Breast epithelium (tissue), 3 donors: ENCODE measurements at regions not wholly inside any gene's neighbourhood (a gene's known extent, or its start where the extent isn't known, plus 50 kb on each side); places are given as distances from the start of the nearest gene placed in this dataset.

ENCODE experiments used
- CTCF ChIP-seq, 3 donors: fragments of 450-650 bp; IDR thresholded peaks; one replicate each; pipeline ENCODE4 v1.5.1; 2016 to 2017; ENCODE audit warnings: antibody characterized with exemption in 3 of 3, mild to moderate bottlenecking in 3 of 3, moderate library complexity in 3 of 3
- POLR2A ChIP-seq: fragments of 450-650 bp; IDR thresholded peaks from one replicate; pipeline ENCODE4 v1.6.1; 2016; ENCODE audit warnings: antibody characterized with exemption, mild to moderate bottlenecking, moderate library complexity
- POLR2AphosphoS5 ChIP-seq, 3 donors: sonication (generic); formaldehyde crosslinking; IDR thresholded peaks; one replicate each; pipeline ENCODE4 v1.6.1; 2017; ENCODE audit warnings: antibody characterized with exemption in 3 of 3

DNA sequence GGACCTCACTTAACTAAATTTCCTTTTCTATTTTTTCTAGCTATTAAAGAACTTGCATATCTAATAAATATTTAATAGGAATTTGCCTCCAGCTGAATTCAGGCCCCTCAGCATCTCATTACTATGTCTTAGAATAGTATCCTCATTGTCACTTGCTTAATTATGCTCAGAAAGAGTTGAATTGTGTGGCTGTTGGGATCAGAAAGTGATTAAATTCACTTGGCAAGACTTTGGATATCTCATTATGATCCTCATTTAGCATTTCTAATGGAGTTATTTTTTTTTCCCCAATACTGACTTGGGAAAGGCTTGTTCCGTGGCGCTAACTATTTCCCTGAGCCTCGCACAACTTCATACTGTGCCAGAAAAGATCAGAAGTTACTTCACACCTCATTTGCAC lies 158.8 kb downstream of the IDS start:
- TF ChIP-seq CTCF (IDR thresholded peaks at IDR 0.05) (no peak), POLR2A (no peak), POLR2AphosphoS5 (IDR thresholded peaks at IDR 0.05) (no peak)
